ENCODE measurements at regions not wholly inside any gene's neighbourhood (a gene's known extent, or its start where the extent isn't known, plus 50 kb on each side); places are given as distances from the start of the nearest gene placed in this dataset.

GRCh38 chr13:30109471-30110135 is 197.7 kb downstream of the KATNAL1 start:
- in situ Hi-C loops (cut with HindIII; ENCODE audit: low sequenced_read_pairs), result loop anchor here (25.0 kb wide), 1 partner anchor 347 kb away; no protein-coding TSS in a partner anchor

GRCh38 chr13:30108913-30109237 is 198.5 kb downstream of the KATNAL1 start:
- in situ Hi-C loops (cut with HindIII; ENCODE audit: low sequenced_read_pairs), result loop anchor here (25.0 kb wide), 1 partner anchor 347 kb away; no protein-coding TSS in a partner anchor

- in situ Hi-C loops (cut with HindIII; ENCODE audit: low sequenced_read_pairs), result loop anchor here (25.0 kb wide), 1 partner anchor 346 kb away; no protein-coding TSS in a partner anchor
Measured at GRCh38 chr13:30108216-30108912, 199.0 kb downstream of the KATNAL1 start.

- in situ Hi-C loops (cut with HindIII; ENCODE audit: low sequenced_read_pairs), result loop anchor here (25.0 kb wide), 1 partner anchor 345 kb away; no protein-coding TSS in a partner anchor
Measured at GRCh38 chr13:30107521-30108136, 199.7 kb downstream of the KATNAL1 start.

- in situ Hi-C loops (cut with HindIII; ENCODE audit: low sequenced_read_pairs), result loop anchor here (25.0 kb wide), 1 partner anchor 345 kb away; no protein-coding TSS in a partner anchor
Measured at GRCh38 chr13:30107121-30107520, 200.2 kb downstream of the KATNAL1 start.

- in situ Hi-C loops (cut with HindIII; ENCODE audit: low sequenced_read_pairs), result loop anchor here (25.0 kb wide), 1 partner anchor 343 kb away; no protein-coding TSS in a partner anchor
Measured at GRCh38 chr13:30105381-30105780, 202.0 kb downstream of the KATNAL1 start.

GRCh38 chr13:30103161-30103840 is 204.1 kb downstream of the KATNAL1 start:
- in situ Hi-C loops (cut with HindIII; ENCODE audit: low sequenced_read_pairs), result loop anchor here (25.0 kb wide), 1 partner anchor 341 kb away; no protein-coding TSS in a partner anchor

GRCh38 chr13:30100226-30100625 is 207.1 kb downstream of the KATNAL1 start:
- in situ Hi-C loops (cut with HindIII; ENCODE audit: low sequenced_read_pairs), result loop anchor here (25.0 kb wide), 1 partner anchor 338 kb away; no protein-coding TSS in a partner anchor

- in situ Hi-C loops (cut with HindIII; ENCODE audit: low sequenced_read_pairs), result no loop called here
Measured at GRCh38 chr13:30097701-30098100, 209.7 kb downstream of the KATNAL1 start.

- in situ Hi-C loops (cut with HindIII; ENCODE audit: low sequenced_read_pairs), result no loop called here
Measured at GRCh38 chr13:30097089-30097488, 210.3 kb downstream of the KATNAL1 start.

GRCh38 chr13:30094015-30094414 is 213.3 kb downstream of the KATNAL1 start:
- in situ Hi-C loops (cut with HindIII; ENCODE audit: low sequenced_read_pairs), result no loop called here

GRCh38 chr13:30093236-30093635 is 214.1 kb downstream of the KATNAL1 start:
- in situ Hi-C loops (cut with HindIII; ENCODE audit: low sequenced_read_pairs), result no loop called here

GRCh38 chr13:30091691-30092090 is 215.7 kb downstream of the KATNAL1 start:
- in situ Hi-C loops (cut with HindIII; ENCODE audit: low sequenced_read_pairs), result no loop called here

GRCh38 chr13:30091035-30091434 is 216.3 kb downstream of the KATNAL1 start:
- in situ Hi-C loops (cut with HindIII; ENCODE audit: low sequenced_read_pairs), result no loop called here

- in situ Hi-C loops (cut with HindIII; ENCODE audit: low sequenced_read_pairs), result no loop called here
Measured at GRCh38 chr13:30088312-30088855, 219.0 kb downstream of the KATNAL1 start.

GRCh38 chr13:30085087-30085486 is 222.3 kb downstream of the KATNAL1 start:
- in situ Hi-C loops (cut with HindIII; ENCODE audit: low sequenced_read_pairs), result no loop called here

GRCh38 chr13:30082391-30082790 is 225.0 kb downstream of the KATNAL1 start:
- in situ Hi-C loops (cut with HindIII; ENCODE audit: low sequenced_read_pairs), result no loop called here

- in situ Hi-C loops (cut with HindIII; ENCODE audit: low sequenced_read_pairs), result no loop called here
Measured at GRCh38 chr13:30081331-30081730, 226.0 kb downstream of the KATNAL1 start.

GRCh38 chr13:30079501-30079900 is 227.8 kb downstream of the KATNAL1 start:
- in situ Hi-C loops (cut with HindIII; ENCODE audit: low sequenced_read_pairs), result no loop called here

- in situ Hi-C loops (cut with HindIII; ENCODE audit: low sequenced_read_pairs), result no loop called here
Measured at GRCh38 chr13:30078059-30078458, 227.6 kb upstream of the UBL3 start.
